ENCODE measurements at regions not wholly inside any gene's neighbourhood (a gene's known extent, or its start where the extent isn't known, plus 50 kb on each side); places are given as distances from the start of the nearest gene placed in this dataset.
A peak's percentile ranks its signal among the peaks of the same experiment; 100 is the strongest.

DNA sequence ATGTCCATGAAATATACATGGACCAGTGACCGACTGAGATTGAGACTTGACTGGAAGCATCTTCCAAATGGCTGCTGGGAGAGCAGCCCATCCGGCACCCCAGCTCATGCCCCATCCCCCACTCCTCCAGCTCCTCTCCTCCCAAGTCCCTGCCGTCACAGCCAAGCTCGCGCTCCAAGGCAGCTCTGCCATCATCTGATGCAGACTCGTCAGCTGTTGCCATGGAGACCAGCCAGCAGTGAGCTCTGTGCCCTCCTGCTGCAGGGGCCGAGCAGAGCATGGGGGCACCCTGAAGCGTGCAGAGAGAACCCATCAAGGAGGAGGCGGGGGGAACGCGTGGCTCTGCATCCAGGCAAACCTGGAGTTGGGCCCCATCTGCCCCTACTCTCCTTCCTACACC lies 74.5 kb upstream of the TNRC6C start:
- no peak for DNase-seq

DNA sequence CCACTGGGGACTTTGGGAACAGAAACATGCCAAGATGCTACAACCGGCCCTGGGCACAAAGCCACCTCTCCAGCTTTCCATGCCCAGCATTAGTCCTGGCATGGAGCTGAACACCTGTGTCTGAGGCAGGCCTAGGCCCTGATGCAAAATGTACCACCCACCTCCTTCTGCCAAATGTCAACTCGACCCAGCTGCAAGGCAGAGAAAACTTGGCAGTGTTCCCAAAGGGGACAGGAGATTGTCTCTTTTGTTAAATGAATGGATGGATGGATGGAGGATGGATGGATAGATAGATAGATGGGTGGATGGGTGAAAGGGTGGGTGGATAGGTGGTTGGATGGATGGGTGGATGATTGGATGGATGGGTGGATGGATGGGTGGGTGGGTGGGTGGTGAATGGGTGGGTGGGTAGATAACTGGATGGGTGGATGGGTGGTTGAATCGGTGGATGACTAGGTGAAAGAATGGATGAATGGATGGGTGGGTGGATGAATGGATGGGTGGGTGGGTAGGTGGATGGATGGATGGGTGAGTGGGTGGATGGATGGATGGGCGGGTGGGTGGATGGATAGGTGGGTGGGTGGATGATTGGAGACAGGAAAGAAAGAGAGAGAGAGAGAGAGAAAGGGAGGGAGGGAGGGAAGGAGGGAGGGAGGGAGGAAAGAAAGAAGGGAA lies 73.4 kb upstream of the TNRC6C start:
- DNase-seq = peak; percentile 16

DNA sequence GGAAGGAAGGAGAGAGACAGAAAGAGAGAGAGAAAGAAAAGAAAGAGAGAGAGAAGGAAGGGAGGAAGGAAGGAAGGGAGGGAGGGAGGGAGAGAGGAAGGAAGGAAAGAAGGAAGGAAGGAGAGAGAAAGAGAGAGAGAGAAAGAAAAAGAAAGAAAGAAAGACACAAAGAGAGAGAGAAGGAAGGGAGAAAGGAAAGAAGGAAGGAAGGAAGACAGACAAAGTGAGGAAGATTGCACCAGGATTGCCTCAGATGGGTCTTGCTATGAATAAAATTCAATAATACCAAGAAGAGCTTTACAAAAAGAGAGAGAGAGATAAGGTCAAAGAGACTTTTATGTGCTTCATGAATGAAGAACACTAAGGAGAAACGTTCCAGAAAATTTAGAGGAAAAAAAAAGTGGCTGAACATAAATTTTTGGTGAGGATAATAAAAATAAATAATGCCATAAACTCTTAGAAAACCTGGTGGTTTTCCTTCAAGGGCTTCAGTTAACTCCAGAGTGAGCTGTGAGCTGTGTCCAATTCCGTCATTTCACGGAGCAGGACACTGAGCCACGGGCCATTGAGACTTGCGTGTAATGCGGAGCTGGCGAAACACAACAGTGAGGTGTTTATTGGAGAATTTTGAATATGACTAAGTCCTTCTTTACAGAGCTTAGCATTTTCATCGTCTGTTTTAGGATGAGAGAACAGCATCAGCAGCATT lies 72.7 kb upstream of the TNRC6C start:
- DNase-seq = no peak

DNA sequence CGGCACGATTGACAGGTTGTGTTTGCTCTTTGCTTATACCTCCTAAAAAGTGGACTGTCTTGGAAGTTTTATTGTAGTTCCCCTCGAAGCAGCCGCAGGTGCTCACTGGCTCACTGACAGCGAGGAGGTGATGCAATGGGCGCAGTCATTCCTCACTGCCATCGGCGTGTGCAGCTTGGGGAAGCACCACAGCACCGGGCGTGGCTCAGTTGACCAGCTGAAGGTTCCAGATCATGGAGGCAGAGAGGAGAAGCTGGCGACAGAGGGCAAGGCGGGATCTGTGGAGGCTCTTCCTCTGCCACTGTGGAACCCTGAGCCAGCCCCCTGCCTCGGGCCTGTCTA lies 72.1 kb upstream of the TNRC6C start:
- no peak for DNase-seq

DNA sequence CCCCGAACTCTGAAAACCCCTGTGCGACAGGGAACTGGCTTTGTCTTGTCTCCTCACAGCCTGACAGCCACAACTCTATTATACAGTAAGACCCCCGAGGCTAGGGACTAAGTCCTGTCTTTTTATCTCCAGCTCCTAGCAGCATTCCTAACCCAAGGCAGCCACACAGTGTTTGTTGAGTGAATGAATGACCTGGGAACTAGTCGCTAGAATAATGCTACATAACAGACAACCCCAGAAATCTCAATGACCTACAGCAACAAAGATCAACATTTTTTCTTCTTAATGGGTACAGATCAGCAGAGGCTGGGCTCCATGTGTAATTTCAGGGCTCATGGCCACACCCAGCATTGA lies 71.4 kb upstream of the TNRC6C start:
- DNase-seq = no peak

DNA sequence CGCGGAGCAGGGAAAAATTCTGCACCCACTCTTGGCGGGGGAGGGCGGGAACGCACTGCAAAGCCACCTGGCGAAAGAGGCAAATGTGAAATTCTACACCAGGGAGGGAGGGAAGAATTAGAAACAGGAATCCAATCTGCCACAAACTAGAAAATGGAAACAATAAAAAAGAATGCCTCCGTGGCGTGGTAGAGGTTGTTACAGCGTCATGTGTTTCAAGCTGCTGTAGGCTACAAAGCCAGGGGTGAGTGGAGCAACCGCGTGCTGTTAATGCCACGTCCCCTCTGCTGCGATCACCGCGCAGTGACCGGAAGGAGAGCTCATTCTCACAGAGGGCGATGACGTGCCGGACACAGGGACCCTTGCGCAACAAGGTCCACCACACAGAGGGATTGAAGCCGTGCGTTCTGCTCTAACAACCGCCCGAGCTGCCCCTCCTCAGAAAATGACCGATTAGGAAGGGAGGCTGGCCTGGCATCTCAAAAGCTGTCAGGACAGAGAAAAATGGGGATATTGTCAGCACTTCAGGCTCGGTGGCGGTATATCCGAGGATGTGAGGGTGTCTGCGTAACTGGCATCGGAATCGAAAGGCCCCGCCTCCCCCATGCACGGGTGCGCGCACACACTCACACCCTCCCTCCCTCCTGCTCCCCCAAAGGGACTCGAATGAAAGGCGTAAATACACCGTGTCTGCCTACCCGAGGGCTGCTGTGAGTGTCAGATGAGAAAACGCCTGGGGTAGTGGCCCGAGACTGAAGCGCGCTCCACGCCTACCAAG lies 70.8 kb upstream of the TNRC6C start:
- peak; percentile 18 for DNase-seq

DNA sequence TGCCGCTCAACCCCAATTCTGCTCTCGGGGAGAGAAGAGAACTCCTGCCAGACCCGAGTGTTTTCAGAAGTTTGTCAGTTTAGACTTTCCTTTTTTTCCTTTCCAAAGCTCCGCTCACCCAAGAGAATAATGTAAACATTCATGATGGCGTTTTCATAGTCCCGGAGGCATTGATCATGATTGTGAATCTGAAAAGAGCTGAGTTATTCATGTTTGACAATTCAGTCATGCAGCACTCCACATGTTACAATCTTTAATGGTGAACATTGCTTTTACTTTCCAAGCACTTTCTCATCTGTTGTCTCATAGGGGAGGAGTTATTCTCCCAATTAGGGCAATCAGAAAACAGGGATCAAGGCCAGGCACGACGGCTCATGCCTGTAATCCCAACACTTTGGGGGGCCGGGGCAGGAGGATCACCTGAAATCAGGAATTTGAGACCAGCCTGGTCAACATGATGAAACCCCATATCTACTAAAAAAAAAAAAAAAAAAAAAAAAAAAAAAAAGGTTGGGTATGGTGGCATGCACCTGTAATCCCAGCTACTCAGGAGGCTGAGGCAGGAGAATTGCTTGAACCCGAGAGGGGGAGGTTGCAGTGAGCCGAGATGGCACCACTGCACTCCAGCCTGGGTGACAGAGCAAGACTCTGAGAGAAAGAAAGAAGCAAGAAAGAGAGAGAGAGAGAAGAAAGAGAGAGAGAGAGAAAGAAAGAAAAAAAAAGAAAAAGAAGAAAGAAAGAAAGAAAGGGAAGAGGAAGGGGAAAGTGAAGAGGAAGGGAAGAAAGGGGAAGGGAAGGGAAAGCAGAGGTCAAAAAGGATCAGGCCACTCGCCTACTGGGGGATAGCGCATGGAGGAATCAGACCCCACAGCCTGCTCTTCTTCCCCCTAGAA lies 70.0 kb upstream of the TNRC6C start:
- DNase-seq = no peak

DNA sequence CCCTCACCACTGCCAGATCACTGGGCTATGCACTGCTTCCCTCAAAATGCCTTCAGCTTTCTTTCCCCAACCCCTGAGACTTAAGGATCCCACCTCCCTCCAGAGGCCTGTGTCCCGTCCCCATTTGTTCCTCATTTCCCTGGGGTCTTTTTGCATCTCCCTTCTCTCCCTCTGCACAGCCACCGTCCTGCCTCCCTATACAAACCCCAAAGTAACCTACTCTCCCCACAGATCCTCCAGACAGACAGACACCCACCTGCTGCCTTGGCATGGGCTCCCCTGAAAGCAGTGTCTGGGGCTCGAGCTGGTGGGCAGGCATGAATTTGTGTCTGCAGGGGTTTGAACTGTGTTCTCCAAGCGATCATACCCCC lies 69.4 kb upstream of the TNRC6C start:
- DNase-seq = no peak

DNA sequence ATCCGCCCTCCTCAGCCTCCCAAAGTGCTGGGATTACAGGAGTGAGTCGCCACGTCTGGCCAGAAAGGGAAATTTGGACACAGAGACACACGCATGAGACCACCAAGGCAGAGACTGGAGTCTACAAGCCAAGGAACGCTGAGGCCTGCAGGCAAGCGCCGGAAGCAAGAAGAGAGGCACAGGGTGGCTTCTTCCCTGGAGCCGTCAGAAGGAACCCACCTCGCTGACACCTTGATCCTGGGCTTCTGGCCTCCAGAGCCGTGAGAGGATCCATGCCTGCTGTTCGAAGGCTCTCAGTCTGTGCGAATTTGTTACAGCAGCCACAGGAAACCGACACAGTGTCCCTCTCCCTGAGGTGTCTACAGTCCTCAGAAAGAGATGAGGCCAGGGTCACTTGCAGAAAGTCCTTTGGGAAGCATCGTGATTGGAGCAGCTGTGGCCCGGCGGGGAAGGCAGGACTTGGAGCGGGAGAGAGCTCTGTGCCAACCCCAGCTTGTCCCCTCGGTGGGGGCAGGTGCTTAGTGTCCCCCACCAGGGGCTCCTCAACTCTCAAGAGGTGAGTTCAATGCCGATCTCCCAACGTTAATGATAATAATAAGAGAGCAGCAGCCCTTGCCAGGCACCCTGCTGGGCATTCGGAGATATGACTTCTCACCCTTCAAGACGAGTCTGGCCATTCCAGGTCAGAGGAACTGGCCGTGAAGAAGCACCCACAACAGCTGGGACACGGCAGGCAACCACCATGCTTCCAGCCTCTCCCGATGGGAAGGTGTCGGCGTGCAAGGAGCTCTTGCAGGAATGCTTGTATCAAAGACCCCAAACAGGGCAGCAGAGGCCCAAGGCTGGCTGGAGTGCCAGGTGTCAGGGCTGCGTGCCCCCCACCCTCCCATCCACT lies 68.4 kb upstream of the TNRC6C start:
- no peak for DNase-seq

DNA sequence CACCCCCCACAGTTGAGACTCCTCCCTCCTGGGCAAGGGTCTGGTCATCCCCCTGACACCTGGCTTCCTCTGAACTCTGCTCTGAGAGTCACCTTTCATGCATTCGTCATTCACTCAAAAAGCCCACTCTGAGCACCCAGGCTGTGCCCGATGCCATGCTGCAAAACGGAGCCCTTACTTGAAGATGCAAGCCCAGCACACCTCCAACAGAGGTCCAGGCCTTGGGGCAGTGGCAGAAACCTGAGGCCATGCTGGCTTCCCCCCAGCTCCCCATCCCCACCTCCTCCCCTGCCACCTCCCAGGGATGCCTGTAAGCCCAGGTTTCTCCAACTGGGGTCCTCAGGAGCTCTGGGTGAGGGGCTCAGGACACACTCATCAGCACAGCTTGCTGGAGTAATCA lies 67.7 kb upstream of the TNRC6C start:
- DNase-seq = no peak

DNA sequence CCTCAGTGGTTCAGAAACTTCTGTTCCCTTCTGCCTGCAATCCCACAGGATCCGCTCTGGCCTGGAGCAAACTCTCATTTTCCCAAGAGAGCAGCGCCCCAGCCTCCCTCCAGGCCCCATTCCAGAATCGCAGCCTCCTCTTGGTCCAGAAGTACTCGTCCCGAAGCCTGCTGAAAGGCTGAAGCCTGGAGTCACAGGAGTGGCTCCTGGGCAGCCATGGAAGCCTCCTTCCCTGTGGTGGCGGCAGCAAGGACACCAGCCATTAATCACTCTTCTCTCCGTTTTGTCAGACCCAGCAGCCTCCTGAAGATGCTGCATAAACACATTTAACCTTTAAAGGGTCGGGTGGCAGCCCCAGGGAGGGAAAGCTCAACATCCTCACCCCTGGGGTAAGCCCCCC lies 66.9 kb upstream of the TNRC6C start:
- DNase-seq = no peak

DNA sequence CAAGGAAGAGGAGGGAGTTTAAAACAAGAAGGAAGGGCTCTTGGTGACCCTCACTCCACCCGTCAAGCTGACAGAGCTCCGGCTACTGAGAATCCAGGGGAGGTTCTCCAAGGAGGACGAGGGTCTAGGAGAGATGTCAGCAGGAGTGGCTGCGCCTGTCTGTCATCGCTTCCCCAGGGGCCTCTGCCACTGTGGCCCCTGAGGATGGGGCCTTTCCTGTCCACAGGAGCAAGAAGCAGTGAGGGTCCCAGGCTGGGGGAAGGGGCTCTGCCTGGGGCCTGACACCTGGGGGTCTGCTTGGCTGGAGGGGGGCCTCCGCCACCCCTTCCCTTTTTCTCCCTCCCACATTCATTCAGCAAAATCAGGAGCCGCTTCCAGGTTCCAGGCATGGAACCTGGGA lies 66.5 kb upstream of the TNRC6C start:
- DNase-seq = no peak

DNA sequence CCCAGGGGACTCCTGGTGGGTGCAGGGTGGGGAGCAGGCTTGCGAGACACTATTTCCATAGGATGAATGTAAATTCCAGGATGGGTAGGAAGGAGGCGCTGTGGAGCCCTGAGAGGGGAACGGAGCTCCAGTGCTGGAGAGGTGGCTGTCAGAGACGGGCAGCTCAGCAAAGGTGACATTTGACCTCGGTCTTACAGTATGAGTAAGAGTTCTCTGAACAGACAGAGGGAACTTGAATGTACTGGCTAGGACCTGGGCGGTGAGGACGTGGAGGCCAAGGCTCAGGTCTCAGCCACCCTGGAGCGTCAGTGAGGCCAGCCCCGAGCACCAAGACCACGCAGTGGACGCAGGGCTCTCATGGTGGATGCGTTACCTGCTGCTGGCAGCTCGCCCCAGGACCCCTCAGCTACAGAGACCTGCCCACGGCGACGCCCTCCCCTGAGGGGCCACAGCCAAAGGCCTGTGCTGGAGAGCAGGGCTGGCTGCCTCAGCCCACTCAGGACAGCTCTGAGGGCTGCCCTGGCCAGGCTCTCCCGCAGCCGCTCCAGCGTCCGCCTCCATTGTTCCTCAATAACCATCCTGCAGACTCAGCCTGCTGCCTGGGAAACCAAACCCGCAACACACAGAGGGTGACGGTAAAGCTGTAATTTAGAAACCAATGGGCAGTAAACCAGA lies 65.9 kb upstream of the TNRC6C start:
- DNase-seq = no peak

DNA sequence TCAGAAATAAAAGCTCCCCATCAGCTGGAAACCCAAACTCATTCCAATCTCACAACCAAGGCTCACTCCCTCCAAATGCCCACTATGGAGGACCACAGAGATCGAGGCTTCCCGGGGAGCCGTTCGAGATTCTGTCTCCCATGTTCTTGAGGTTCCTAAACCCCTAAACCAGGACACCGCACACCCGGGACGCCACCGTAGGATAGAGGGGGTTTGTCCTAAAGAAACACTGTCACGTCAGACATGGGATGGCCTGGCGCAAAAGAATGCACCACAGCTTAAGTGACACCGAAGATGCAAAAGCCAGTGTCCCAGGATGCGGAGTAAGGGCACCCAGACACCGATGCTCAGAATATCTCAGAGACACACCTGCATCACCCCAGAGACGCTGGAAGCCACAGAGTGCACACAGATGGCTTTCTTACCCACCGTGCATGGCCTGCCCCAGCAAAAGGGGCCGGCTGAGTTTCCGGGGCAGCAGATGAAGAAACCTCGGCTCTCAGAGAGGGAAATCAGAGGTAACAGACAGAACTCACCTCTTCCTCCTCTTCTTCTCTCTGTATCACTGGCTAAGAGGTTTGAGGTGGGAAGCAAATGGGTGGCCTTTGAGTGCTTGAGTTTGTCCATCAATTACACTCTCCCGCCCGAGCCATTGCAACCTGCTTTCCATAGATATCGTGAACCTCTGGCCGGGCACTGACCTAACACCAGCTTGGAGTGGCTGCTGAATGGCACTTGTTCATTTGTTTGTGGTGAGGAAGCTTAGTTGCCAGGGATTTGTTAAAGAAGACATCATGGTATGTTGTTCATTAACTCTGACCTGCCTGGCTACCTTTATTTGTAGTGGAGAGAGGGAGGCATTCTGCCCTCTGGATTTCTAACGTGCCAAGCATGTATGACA lies 65.1 kb upstream of the TNRC6C start:
- DNase-seq = no peak

DNA sequence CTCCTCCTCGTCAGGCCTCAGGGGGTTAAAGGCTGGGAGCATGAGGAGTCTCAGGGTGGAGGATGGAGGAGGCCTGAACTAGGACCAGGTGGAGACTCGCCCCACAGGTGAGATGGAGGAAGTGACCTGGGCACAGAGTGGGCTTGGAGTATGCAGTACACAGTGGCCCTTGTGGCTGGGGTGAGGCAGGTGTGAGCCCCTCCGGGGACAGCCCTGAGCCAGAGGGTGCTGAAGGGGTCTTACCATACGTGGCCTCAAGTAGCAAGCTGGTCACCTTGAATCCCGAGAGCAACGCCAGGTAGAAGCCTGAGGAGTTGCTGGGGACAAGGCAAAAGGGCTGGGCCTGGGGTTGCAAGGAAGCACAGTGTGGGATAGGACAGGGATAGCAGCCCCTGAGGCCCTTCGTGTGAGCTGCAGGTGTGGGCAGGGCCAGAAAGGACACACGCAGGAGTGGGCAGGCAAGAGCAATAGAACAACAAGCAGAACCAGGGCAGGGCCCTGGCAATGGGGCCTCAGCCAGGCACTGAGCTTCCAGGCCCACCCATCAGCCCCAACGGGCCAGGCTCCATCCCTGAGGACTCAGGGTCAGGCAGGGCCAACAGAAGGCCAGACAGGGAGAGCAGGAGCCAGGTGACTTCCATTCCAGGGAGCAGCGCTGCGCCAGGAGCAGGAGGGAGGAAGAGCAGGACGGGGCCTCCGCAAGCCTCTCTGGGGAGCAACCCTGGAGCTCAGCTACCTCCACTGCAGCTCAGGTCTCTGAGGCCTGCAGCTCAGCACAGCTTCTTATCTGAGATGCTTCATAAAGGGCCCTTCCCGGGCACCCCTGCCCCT lies 64.2 kb upstream of the TNRC6C start:
- no peak for DNase-seq

DNA sequence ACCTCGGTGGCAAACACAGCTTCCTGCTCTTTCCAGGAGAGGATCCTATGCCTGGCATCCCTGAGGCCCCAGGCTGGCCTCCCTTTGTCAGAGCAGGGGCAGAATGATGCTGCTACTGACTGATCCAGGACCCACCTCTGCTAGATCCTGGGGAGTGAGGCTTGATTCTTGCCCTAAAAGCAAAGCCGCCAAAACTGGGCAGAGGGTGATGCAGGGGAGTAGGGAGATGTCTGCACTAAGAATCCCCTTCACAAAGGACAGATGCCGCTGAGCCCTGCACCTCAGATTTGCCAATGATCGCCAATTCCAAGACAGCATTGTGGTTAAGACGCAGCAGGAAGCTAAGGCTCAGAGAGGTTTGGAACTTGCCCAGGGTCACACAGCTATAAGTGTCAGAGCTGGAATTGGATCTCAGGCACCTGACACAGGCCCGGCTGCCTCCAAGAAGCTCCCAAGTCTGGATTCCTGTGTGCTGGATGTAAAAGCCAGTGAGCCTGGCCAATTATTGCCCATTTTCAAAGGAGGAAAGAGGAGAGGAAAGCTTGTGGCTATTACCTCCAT lies 60.7 kb upstream of the TNRC6C start:
- DNase-seq = no peak

DNA sequence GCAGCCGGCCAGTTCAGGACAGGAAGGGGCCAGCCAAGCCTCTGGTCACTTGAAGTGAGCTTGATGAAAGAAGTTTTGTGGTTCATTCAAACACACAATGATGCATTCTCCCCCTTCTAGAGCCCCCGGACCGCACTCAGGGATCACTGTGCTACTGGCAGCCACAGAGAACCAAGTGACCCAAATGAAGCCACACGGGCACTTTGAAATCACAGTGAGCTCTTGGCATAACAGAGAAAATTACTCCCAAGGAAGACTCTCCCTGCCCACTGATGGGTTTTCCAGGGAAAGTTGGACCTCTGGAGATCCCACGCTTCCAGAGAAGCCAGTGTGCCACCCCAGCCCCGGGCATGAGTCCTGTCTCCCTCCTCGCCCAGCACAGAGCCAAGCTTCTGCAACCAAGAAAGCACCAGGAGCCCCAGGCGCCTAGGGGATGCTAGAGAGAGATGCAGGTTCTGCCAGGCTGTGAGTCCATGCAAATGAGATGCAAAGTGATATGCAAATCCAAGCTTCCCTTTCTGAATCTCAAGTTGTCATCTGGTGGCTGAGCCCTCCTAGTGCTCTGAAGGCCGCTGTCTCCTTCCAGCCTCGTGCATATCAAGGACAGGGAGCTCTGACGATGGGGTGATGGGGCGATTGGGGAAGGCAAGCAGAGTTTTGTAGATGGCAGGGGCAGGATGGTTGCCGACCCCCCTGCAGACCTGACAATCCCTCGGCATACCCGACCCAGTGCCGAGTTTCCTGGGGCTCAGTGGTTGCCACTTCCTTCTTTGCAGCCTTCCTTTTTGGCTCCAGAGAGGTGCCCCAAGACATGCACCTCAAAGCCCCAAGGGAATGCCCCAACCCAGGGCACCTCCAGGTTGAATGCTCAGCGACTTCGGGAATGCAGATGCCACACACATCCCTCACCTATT lies 59.7 kb upstream of the TNRC6C start:
- DNase-seq = no peak

DNA sequence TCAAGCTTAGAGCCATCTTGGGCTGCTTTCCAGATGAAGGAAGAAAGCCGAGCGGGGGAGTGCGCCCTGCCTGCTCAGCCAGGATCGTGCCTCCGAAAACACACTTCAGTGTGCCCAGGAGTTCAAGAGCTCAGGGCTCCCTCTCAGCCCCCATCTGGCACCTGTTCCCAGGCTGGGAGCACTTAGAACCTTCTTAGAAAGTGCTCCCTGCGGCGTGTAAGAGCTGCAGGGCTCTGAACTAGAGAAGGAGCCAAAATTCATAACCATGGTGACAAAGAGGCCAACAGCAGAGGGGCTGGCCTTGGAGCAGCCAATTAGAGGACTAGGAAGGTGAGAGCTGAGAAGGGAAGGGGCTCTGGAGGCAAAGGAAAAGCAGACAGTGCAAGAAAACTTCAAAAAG lies 59.0 kb upstream of the TNRC6C start:
- no peak for DNase-seq

Data from NCI-H2029 treated with DMSO at 0.1 percent for 48 hours (cell line).